SIG-M5 treated with dmso at 0.1 percent for 504 hours (cell line): ENCODE measurements at regions not wholly inside any gene's neighbourhood (a gene's known extent, or its start where the extent isn't known, plus 50 kb on each side); places are given as distances from the start of the nearest gene placed in this dataset.
"Not testable (repeated sequence)": the region's sequence is repeated elsewhere in the genome, so short reads cannot be mapped to it uniquely, and the experiment has no call there.

ENCODE experiments used
- DNase-seq: peaks from one replicate; lab custom pipeline; 2025; ENCODE audit not compliant: unreplicated experiment; lab: John Stamatoyannopoulos, UW

GRCh38 chr9:82489201-82489821, 500.7 kb downstream of the SPATA31D1 start:
- no peak for DNase-seq

- no peak for DNase-seq
These were observed 501.5 kb downstream of the SPATA31D1 start for GRCh38 chr9:82490019-82490499.

- DNase-seq, result not testable (repeated sequence)
These were observed 502.2 kb downstream of the SPATA31D1 start for GRCh38 chr9:82490821-82491220.

- DNase-seq, result no peak
These were observed 503.0 kb downstream of the SPATA31D1 start for GRCh38 chr9:82491604-82492003.

- no peak for DNase-seq
These were observed 503.7 kb downstream of the SPATA31D1 start for GRCh38 chr9:82492274-82492673.

- DNase-seq, result no peak
These were observed 507.6 kb downstream of the SPATA31D1 start for GRCh38 chr9:82495884-82496777.

GRCh38 chr9:82498541-82499317, 510.2 kb downstream of the SPATA31D1 start:
- DNase-seq, result no peak

- DNase-seq, result no peak
These were observed 510.8 kb downstream of the SPATA31D1 start for GRCh38 chr9:82499337-82499736.

- DNase-seq, result no peak
These were observed 516.0 kb downstream of the SPATA31D1 start for GRCh38 chr9:82504620-82505019.

- DNase-seq, result no peak
These were observed 523.1 kb downstream of the SPATA31D1 start for GRCh38 chr9:82511626-82512025.

- DNase-seq, result no peak
These were observed 524.2 kb downstream of the SPATA31D1 start for GRCh38 chr9:82512728-82513127.

- no peak for DNase-seq
These were observed 524.7 kb downstream of the SPATA31D1 start for GRCh38 chr9:82513242-82513751.

GRCh38 chr9:82513976-82514735, 525.6 kb downstream of the SPATA31D1 start:
- DNase-seq, result no peak

- DNase-seq, result peak; percentile 3
These were observed 530.3 kb downstream of the SPATA31D1 start for GRCh38 chr9:82518868-82519267.

- no peak for DNase-seq
These were observed 530.8 kb downstream of the SPATA31D1 start for GRCh38 chr9:82519332-82519731.

GRCh38 chr9:82524407-82524806, 535.8 kb downstream of the SPATA31D1 start:
- no peak for DNase-seq

- DNase-seq, result no peak
These were observed 536.4 kb downstream of the RASEF start for GRCh38 chr9:82526577-82526976.

GRCh38 chr9:82531795-82532194, 531.1 kb downstream of the RASEF start:
- DNase-seq, result no peak

- peak; percentile 25 for DNase-seq
These were observed 530.3 kb downstream of the RASEF start for GRCh38 chr9:82532504-82533180.

GRCh38 chr9:82535432-82535998, 527.4 kb downstream of the RASEF start:
- DNase-seq, result no peak
